ENCODE measurements at regions not wholly inside any gene's neighbourhood (a gene's known extent, or its start where the extent isn't known, plus 50 kb on each side); places are given as distances from the start of the nearest gene placed in this dataset.

DNA sequence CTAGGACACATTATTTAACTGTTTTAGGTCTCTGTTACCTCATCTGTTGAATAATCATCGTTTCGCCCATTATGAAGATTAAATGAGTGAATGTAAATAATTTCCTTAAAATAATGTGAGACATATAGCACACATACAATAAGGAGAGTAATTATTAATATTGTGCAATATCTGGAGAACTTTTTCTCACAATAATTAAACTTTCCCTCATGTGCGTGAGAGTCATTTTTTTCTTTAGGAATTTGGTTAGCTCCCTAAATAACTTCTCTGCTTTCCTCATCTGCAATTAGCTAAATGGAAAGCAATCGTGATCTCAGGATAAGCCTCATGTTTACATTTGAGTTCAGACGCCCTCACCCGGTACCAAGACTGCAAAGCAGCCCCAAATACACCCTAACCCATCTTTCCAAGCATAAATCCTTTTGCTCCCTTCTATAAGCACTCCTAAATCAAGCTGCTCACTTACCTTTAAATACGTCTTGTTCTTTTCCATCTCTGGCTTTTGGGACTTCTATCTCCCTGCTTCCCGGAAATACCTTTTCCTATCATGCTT, 78.8 kb downstream of the MZT1 start:
- TF ChIP-seq, protein P1, sequence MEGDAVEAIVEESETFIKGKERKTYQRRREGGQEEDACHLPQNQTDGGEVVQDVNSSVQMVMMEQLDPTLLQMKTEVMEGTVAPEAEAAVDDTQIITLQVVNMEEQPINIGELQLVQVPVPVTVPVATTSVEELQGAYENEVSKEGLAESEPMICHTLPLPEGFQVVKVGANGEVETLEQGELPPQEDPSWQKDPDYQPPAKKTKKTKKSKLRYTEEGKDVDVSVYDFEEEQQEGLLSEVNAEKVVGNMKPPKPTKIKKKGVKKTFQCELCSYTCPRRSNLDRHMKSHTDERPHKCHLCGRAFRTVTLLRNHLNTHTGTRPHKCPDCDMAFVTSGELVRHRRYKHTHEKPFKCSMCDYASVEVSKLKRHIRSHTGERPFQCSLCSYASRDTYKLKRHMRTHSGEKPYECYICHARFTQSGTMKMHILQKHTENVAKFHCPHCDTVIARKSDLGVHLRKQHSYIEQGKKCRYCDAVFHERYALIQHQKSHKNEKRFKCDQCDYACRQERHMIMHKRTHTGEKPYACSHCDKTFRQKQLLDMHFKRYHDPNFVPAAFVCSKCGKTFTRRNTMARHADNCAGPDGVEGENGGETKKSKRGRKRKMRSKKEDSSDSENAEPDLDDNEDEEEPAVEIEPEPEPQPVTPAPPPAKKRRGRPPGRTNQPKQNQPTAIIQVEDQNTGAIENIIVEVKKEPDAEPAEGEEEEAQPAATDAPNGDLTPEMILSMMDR (IDR thresholded peaks at IDR 0.05; ENCODE audit: insufficient read depth, low read length) = no peak
- TF ChIP-seq POLR2AphosphoS5 (IDR thresholded peaks at IDR 0.05; ENCODE audit: low read depth) (no peak), REST (IDR thresholded peaks at IDR 0.05; ENCODE audit: insufficient replicate concordance, low read depth) (no peak), GABPA (IDR thresholded peaks at IDR 0.05; ENCODE audit: low read depth) (no peak), SPI1 (IDR thresholded peaks at IDR 0.05; ENCODE audit: borderline replicate concordance, low read depth) (no peak)
